GM18520 (cell line): ENCODE measurements at regions not wholly inside any gene's neighbourhood (a gene's known extent, or its start where the extent isn't known, plus 50 kb on each side); places are given as distances from the start of the nearest gene placed in this dataset.

Source experiments
- ATAC-seq: cut with Tn5 transposase; IDR thresholded peaks from one replicate; pipeline ENCODE4 v1.9.1; 2021; ENCODE audit not compliant: unreplicated experiment

- no peak for ATAC-seq
Measured at GRCh38 chr3:90010341-90010740, 902.9 kb downstream of the EPHA3 start.

- no peak for ATAC-seq
Measured at GRCh38 chr3:90011131-90011530, 903.7 kb downstream of the EPHA3 start.

- ATAC-seq, result no peak
Measured at GRCh38 chr3:90011596-90011995, 904.2 kb downstream of the EPHA3 start.

- no peak for ATAC-seq
Measured at GRCh38 chr3:90011996-90012395, 904.6 kb downstream of the EPHA3 start.

GRCh38 chr3:90015688-90016356 is 908.4 kb downstream of the EPHA3 start:
- no peak for ATAC-seq

GRCh38 chr3:90016555-90016954 is 909.1 kb downstream of the EPHA3 start:
- no peak for ATAC-seq

- ATAC-seq, result no peak
Measured at GRCh38 chr3:90018779-90019178, 911.4 kb downstream of the EPHA3 start.

- no peak for ATAC-seq
Measured at GRCh38 chr3:90025019-90025418, 917.6 kb downstream of the EPHA3 start.

- ATAC-seq, result no peak
Measured at GRCh38 chr3:90026406-90026805, 919.0 kb downstream of the EPHA3 start.

GRCh38 chr3:90031121-90031520 is 923.7 kb downstream of the EPHA3 start:
- no peak for ATAC-seq

- ATAC-seq, result no peak
Measured at GRCh38 chr3:90032980-90033641, 925.7 kb downstream of the EPHA3 start.

- no peak for ATAC-seq
Measured at GRCh38 chr3:90034038-90034437, 926.6 kb downstream of the EPHA3 start.

GRCh38 chr3:90035643-90036042 is 928.2 kb downstream of the EPHA3 start:
- ATAC-seq, result no peak

- ATAC-seq, result no peak
Measured at GRCh38 chr3:90036939-90037469, 929.6 kb downstream of the EPHA3 start.

GRCh38 chr3:90039994-90040393 is 932.6 kb downstream of the EPHA3 start:
- ATAC-seq, result no peak

- no peak for ATAC-seq
Measured at GRCh38 chr3:90040554-90040953, 933.1 kb downstream of the EPHA3 start.

- no peak for ATAC-seq
Measured at GRCh38 chr3:90041995-90042394, 934.6 kb downstream of the EPHA3 start.

- no peak for ATAC-seq
Measured at GRCh38 chr3:90043287-90043686, 935.9 kb downstream of the EPHA3 start.

GRCh38 chr3:90044084-90044816 is 936.8 kb downstream of the EPHA3 start:
- ATAC-seq, result no peak

- no peak for ATAC-seq
Measured at GRCh38 chr3:90052425-90052950, 945.1 kb downstream of the EPHA3 start.

- no peak for ATAC-seq
Measured at GRCh38 chr3:90054311-90054710, 946.9 kb downstream of the EPHA3 start.

- ATAC-seq, result no peak
Measured at GRCh38 chr3:90055666-90056065, 948.2 kb downstream of the EPHA3 start.
